AG08396 (cell line): ENCODE measurements at regions not wholly inside any gene's neighbourhood (a gene's known extent, or its start where the extent isn't known, plus 50 kb on each side); places are given as distances from the start of the nearest gene placed in this dataset.
"Not testable (repeated sequence)": the region's sequence is repeated elsewhere in the genome, so short reads cannot be mapped to it uniquely, and the experiment has no call there.

Experiments
- DNase-seq: peaks from one replicate; pipeline ENCODE4 v3.0.0; 2012; ENCODE audit warnings: low spot score, mixed read lengths

GRCh38 chr21:9697751-9698150 lies 823.6 kb upstream of the TPTE start:
- not testable (repeated sequence) for DNase-seq

DNA sequence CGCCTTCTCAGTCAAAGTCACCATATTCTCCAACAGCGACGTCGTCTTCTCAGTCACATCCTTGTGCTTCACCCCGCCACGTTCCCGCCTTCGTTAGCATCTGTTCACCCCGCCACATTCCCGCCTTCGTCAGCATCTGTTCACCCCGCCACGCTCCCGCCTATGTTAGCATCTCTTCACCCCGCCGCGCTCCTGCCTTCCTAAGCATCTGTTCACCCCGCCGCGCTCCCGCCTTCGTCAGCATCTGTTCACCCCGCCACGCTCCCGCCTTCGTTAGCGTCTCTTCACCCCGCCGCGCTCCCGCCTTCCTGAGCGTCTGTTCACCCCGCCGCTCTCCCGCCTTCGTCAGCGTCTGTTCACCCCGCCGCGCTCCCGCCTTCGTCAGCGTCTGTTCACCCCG lies 816.4 kb upstream of the TPTE start:
- not testable (repeated sequence) for DNase-seq

- DNase-seq: not testable (repeated sequence)
These were observed 815.9 kb upstream of the TPTE start for GRCh38 chr21:9705455-9705854.

- DNase-seq: not testable (repeated sequence)
These were observed 796.8 kb upstream of the TPTE start for GRCh38 chr21:9724542-9724941.

DNA sequence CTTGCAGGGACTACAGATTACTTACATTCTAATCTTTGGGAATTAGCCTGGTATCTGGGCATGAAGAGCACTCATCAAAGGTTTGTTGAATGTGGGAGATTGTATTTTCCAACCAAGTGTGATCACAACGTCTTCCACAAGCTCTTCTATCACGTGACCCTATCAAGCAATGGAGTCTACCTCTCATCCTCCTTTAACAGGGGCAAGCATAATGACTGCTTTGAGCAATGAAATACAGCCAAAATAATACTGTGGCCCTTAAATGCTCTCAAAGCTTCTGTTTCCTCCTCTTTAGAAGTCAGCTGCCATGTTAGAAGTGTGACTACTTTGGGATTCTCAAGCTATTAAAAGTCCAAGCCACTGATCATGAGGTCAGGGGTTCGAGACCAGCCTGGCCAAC lies 794.2 kb upstream of the TPTE start:
- DNase-seq: not testable (repeated sequence)

GRCh38 chr21:9728219-9728992 lies 793.0 kb upstream of the TPTE start:
- not testable (repeated sequence) for DNase-seq

- no peak for DNase-seq
These were observed 790.5 kb upstream of the TPTE start for GRCh38 chr21:9730866-9731265.

GRCh38 chr21:9731317-9731716 lies 790.1 kb upstream of the TPTE start:
- not testable (repeated sequence) for DNase-seq

GRCh38 chr21:9732605-9733004 lies 788.8 kb upstream of the TPTE start:
- not testable (repeated sequence) for DNase-seq

DNA sequence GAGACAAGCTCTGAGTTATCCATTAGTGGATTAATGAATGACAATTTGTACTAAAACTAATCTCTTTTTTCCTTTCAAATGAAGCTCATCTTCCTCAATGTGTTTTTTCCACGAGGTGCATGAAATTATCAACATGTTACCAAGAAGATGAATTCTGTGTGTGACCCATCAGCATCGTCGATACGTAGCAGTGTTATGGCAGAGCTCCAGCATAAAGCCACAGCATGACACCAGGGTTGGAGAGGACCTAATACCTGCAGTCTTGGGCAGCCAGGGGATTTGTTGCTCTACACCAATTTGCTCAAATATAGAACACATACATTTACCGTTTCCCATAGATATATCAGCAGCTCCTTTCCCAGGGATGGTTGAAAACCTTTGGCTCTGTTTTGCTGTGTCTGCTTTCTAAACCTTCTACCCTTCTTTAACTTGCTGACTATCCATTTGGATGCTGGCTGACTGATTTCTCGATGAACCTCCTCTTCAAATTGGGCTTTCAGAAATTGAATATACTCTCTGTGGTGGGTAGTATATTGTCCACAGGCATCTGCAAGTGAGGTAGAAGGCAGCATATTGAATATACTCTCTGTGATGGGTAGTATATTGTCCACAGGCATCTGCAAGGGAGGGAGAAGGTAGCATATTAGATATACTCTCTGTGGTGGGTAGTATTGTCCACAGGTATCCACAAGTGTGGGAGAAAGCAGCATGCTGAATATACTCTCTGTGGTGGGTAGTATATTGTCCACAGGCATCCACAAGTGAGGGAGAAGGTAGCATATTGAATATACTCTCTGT lies 787.4 kb upstream of the TPTE start:
- not testable (repeated sequence) for DNase-seq

- no peak for DNase-seq
These were observed 785.9 kb upstream of the TPTE start for GRCh38 chr21:9735421-9735961.

GRCh38 chr21:9737301-9737700 lies 784.1 kb upstream of the TPTE start:
- DNase-seq: not testable (repeated sequence)

DNA sequence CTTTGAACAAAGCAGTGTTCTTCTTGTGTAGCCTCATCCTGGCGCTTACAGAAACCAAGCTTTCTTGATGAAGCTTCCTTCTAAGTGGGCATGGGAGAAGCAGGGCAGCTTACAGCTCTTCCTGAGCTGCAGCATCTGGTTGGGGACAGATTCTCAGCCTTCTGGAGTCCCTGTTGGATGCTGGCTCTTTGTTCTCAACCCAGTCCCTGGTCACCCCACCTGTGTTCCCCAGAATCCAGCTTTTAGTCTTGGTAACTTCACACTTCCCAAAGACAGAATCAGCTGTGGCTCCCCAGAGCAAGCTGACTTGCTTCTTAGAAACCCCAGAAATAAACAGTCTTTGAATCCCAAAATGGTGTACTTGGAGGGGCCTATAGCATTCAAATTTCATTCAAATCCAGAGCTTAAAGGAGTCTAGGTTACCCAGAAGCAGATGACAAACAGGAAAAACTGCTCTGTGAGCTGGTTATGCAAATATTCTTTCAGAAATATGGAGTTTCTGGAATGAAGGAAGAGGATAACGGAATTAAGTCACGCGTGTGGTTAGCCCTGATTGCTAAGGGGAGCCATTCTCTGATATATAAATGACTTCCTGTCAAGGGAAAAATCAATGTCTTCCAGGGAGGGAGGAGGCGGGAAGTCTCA lies 783.4 kb upstream of the TPTE start:
- DNase-seq: not testable (repeated sequence)

DNA sequence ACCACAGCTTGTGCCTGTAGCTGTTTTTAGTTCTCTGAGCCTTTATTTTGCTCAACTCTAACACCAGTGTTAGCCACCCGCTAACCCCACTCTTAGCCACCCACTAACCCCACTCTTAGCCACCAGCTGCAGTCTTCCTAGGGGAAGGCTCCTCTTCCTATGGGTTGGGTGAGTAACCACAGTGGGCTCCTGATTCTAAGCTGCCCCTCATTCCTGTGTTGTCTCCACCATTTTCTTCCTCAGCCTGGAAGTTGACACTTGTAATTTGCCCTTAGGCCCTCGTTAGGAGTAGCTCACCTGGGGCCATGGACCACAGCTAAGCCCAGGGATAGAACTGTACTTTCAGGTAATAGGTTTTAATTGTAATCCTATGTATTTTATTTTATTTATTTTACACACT lies 782.9 kb upstream of the TPTE start:
- DNase-seq: no peak

- no peak for DNase-seq
These were observed 782.1 kb upstream of the TPTE start for GRCh38 chr21:9739240-9739639.

DNA sequence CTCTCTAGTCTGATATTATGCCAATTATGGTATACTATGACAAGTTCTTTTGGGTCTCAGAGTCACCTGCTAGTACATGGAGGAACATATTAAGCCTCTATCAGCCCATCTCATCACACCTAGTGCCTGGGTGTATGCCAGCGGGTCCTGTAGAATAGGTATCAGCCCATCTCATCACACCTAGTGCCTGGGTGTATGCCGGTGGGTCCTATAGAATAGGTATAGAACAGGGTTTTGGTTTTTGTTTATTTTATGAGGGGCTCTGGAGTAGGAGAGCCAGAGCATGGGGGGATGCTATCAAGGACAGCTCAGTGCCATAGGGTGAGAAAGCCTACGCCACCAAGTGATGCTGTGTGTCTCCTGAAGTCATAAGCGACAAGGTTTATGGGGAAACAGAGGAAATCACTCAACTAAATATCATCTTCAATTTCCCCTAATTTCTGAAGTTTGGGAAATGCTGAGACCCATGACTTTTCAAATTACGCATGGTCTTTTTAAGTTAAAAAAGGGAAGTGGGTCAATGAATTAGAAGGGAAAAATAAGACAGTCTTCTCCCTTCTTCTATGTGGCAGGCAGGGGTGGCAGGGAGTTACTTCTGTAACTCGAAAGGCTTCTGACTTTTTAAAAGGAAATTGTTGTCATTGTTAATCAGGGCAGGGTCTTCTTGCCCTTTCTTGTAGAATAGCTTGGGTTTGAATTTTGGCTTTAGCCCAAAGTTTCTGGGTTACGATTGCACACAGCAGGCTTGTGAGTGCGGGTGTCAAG lies 781.0 kb upstream of the TPTE start:
- DNase-seq: not testable (repeated sequence)

- not testable (repeated sequence) for DNase-seq
These were observed 780.2 kb upstream of the TPTE start for GRCh38 chr21:9740991-9741742.

DNA sequence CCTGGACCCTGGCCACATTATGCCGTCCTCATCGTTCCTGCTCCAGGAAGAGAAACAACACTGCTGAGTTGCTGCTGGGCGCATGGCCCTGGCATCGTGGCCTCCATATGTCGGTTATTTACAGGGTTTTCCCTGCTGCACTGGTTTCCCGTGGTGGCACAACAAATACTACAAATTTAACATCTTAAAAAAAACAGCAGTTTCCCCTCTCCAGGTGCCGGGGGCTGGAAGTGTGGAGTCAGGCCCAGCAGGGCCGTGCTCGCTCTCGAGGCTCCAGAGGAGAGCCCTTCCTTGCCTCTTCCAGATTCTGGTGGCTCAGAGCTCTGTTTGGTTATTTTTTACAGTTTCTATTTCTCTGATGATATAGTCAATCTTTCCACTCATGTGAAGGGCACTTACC lies 777.8 kb upstream of the TPTE start:
- DNase-seq: not testable (repeated sequence)

GRCh38 chr21:9744166-9744565 lies 777.2 kb upstream of the TPTE start:
- DNase-seq: not testable (repeated sequence)

DNA sequence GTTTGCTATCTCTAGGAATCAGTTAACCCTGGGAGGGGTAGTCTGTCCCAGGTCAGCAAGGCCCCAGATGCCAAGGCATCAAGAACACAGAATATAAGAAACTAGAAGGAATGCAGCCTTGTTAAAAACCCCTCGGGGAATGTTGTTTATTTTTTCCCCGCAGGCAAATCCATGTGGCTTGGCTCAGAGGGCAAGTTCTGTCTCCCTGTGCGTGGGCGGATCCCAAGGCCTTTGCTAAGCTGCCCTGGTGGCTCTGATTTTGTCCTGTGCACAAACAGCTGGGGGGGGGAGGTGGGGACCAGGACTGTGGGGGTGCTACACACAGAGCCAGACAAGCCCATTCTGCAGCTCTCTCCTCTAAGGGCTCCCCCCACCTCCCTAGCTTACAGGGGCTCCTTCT lies 776.8 kb upstream of the TPTE start:
- not testable (repeated sequence) for DNase-seq
